AG08396 (cell line): ENCODE measurements at regions not wholly inside any gene's neighbourhood (a gene's known extent, or its start where the extent isn't known, plus 50 kb on each side); places are given as distances from the start of the nearest gene placed in this dataset.
"Not testable (repeated sequence)": the region's sequence is repeated elsewhere in the genome, so short reads cannot be mapped to it uniquely, and the experiment has no call there.

Experiments
- DNase-seq: peaks from one replicate; pipeline ENCODE4 v3.0.0; 2012; ENCODE audit warnings: low spot score, mixed read lengths

DNA sequence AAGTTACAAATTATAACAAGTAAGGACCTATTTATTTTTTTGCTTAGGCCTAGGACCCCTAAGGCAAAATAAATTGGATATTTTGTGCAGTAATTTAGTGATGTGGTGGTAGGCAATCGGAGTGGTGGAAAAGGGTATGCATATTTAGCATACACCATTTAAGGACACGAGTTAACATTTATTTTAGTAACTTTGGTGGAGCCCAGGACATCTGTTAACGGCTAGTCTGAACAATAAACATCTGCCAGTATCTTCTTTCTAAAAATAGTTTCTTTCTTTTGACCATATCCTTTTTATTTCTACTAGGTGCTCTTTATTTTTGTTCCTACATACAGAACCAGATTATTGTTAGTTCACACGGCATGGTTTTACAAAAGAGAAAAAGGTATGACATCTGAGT is 326.3 kb downstream of the CHL1 start:
- no peak for DNase-seq

DNA sequence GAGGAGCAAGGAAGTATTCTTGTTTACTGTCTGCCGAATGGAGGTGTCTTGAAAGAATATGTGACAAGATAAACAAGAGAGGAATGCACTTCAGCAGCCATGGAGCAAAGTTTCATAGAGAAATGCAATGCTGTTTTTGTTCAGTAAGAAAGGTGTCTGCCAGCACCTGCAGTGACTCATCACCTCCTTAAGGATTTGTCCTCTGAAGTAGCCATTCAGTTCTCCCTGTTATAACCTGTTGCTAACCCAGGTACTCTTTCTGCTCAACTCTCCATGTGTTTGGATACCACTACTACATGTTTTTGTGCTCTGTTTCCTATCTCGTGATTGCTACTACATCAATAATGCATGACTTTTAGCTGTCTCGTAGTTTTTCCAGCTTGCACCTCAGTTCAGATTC is 328.9 kb downstream of the CHL1 start:
- no peak for DNase-seq

DNA sequence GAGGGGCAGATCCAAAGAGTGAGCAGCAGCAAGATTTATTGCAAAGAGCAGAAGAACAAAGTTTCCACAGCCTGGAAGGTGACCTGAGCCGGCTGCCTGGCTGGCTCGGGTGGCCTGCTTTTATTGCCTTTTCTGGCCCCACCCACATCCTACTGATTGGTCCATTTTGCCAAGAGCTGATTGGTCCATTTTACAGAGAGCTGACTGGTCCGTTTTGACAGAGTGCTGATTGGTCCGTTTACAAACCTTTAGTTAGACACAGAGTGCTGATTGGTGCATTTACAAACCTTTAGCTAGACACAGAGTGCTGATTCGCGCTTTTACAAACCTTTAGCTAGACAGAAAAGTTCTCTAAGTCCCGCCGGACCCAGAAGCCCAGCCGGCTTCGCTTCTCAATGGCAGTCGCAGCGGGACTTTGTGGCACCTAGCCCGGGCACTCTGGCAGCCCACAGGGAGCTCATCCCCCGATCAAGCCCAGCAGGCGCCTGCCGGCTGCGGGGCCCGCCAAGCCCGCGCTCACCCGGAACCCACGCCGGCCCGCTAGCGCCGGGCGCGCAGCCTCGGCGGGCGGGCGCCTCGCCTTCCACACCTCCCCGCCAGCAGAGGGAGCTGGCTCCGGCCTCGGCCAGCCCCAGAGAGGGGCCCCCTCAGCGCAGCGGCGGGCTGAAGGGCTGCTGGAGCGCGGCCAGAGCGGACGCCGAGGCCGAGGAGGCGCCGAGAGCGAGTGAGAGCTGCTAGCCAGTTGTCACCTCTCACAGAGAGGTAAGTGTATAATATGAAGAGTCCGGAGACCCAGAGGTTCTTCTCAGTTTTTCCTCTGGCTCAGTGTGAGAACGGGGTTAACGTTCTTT is 339.2 kb downstream of the CHL1 start:
- peak; percentile 25 for DNase-seq

DNA sequence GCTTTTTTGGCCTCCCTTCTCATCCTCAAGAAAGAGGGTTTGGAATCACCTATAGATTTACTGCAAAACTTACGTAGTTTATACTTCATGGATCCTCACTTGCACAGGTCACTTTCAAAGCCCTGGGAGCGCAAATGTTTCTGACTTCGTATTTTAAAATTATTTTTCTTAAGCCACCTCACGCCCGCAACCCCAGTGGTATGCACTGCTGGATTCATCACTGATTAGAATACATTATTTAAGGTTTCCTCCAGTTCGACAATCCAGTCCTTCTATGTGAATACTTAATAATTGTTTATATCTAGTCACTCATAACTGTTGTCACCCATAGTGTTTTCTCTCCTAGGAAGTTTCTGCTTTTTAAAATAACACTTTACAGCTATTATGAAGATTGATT is 339.9 kb downstream of the CHL1 start:
- no peak for DNase-seq

DNA sequence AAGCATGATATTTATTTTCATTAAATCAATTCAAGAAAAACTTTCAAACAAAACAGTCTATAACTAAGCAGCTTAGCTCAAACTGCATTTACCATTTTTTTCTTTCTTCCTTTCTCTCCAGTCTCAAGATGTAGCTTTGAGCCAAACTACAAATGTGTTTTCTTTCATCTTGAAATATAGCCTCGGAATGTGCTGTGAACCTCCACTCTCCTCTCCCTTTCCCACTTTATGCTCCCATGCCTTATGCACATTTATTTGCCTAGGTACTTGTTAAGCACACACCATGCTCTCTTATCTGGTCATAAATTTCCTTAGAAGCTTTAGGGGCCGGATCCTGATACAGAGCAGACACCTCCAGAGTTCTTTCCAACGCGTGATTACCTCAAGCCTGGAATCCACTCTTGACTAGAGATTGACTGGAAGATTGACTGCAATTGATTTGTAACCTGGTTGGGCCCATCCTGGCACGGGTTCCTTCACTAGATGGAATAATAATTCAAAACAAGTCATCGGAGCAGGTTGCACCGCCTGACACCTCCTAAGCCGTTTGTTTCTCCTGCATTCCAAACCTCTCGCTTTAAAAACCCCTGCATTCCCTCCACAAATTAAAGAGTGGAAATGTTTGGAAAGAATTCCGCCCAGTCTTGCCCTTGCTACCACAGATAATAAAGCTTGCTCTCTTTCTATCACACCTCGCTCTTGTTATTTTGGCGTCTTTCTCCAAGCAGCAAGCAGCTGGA is 344.7 kb downstream of the CHL1 start:
- DNase-seq = no peak

DNA sequence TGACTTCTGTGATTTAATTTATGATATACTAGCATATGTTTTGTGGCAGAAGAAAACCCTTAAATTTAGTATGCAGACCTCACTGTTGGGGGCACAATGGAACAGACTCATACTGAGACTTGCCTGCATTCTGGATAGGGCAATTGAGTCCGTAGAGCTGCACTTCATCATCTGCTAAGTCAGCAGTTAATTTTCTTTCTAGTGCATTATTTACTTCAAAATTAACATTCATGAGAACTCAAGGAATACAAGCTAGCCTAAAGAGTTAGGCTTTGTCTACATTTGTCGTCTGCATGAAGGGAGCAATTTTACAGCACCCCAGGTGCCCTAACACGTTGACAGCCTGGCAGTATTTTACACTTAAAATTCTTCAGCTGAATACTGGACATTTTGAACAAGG is 345.5 kb downstream of the CHL1 start:
- no peak for DNase-seq

DNA sequence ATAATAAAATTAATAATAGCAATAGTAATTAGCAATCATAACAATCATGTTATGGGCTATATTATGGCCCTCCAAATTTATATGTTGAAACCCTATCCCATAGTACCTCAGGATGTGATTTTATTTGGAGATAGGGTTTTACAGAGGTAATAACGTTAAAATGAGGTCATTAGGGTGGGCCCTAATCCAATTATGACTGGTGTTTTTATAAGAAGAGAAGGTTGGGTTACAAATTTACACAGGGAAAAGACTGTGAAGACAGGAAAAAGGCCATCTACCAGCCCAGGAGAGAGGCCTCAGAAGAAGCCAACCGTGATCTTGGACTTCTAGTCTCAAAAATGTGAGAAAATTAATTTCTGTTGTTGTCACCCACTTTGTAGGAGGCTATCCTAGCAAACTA is 353.1 kb downstream of the CHL1 start:
- no peak for DNase-seq

DNA sequence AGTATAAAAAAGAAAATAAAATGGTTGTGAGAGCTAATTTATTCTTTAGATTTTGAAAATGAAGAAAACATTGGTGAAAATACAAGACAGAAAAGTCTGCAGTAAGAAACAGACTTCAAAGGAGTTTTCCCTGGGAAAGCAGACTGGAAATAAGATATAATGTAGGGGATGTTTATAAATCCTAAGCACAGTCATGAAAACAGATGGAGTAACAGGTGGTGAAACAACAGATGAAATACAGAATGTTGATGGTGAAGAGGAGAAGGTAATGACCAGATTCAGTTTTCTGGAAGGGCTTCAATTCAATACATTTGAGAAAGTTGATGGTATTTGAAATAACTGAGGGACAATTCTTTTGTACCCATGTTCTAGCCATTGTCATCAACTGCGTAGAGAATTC is 353.9 kb downstream of the CHL1 start:
- DNase-seq = no peak

DNA sequence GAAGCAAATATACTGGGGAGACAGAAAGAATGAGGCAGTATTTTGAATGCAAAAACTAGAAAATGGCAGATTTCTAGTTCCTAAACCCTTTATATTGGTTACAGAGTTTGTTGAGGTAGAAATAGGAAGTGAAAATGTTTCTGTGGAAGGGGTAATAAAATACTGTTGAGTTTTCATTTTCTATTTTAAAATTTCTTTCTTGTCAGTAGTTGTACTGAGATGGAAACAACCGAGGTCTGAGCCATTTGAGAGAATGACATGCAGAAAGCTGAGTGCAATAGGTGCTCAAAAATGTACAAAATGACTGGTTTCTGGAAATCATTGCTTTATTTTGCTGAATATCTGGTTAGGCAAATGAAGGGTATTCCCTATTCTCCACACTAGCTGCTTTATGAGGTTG is 361.4 kb downstream of the CHL1 start:
- no peak for DNase-seq

DNA sequence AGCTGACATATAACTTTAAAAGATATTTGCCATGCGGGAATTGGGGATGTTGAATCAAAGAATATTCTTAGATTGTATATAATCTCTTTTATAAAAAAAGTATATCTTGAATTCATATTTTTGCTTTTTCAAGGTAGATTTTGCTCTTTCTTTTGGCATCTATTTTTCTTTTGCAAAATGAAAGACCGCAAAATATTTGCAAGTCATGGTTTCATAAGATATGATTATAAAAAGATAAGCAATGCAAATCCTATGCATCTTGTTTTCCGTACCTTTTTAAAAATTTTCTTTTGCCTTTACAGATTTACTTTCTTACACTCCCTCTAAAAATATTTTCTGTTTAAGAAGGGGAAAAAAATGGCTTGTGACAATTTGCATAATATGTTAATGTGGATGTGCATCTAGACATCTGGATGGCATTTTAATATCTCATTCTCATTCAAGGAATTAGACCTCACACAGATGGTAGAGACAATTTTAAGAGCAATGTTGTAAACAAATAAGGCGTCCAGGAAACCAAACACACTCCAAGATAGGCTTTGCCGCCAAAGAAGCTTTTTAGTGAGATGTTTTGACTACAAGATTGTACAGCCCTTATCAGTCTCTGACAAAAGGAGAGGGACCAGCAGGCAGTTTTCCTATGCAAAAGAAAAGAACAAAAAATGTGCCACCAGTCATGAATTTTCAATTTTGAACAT is 371.1 kb downstream of the CHL1 start:
- DNase-seq = no peak

DNA sequence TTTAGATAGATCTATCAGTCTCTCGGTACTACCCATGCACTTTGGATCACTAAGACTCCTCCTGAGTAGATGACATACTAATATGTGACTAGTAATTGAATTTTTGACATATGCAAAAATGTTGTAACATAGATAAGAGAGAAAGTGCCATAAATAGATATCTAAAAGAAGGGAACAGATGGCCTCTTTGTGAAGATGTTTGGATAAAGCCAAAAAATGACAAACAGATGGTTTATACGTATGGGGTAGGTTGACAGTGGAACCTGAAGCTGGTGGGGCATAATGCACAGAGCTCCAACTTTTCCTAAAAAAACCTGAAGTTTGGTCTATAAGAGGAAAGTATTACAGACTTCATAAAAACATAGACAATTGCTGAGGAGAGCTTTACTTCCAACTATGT is 383.0 kb downstream of the CHL1 start:
- not testable (repeated sequence) for DNase-seq

DNA sequence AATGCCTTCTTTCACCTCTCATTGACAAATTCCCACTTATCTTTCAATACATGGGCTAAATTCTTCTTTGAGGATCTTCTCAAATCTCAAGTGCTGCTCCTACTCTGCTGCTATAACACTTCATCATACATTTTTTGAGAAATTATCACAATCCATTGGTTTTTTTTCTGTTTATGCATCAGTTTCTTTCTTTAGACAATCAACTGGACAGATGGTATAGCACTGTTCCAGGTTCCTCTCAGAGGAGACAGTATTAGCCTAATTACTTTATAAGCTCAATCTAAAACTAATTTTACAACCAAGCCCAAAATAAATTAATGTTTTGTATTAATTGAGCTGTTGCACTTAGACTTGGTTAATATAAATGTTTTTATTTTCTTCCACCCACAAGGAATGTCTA is 392.5 kb downstream of the CHL1 start:
- DNase-seq = not testable (repeated sequence)

DNA sequence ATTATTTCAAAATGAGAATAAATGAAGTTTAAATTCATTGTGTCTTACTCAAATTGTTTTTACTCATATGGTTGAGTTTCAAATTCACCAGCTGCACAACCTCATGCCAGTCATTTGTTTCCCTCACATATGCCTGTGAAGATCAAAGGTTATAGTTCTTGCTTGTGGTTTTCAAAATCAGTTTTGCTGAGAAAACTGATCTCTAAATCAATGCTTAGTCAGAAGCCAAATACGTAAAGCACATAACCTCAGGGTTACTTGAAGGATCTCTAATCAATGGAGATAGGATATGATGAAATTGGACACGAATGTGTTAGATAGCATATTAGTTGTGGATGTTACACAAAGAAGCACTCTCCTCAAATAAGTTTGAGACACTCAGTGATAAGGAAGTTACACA is 400.7 kb downstream of the CHL1 start:
- DNase-seq = not testable (repeated sequence)

DNA sequence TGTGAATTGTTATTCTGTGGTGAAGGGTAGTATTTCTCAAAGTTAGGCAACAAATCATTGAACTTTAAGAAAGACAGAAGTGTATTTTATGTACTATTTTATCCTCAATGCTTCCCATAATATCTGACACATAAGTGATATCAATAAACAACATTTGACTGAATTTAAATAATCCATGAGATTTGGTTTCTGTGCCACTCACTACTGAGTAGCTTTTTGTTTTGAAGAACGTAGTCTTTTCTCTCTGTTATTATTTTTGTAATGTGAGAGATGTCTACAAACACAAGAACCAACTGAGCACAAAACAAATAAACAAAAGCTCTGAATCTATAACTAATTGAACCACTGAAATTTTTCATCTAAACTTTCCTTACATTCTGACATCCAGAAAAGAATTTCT is 401.2 kb downstream of the CHL1 start:
- DNase-seq = not testable (repeated sequence)

DNA sequence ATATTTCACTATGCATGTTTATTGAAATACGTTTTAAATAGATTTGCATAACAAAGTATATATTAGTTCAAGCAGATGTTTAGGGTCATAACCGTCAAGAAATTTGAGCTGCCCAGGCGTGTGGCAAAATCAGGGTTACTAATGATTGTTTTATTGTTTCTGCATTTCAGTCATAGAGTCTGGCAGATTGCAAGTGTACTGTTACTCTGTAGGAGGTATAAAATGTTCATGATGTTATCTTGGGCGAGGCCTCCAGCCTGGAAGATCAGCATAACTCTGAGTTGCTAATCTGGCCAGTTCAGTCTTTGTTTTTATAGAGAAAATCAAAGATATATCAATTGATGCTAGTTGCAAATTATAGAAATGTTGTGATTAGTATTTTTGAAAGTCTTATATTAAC is 410.9 kb downstream of the CHL1 start:
- DNase-seq = not testable (repeated sequence)

DNA sequence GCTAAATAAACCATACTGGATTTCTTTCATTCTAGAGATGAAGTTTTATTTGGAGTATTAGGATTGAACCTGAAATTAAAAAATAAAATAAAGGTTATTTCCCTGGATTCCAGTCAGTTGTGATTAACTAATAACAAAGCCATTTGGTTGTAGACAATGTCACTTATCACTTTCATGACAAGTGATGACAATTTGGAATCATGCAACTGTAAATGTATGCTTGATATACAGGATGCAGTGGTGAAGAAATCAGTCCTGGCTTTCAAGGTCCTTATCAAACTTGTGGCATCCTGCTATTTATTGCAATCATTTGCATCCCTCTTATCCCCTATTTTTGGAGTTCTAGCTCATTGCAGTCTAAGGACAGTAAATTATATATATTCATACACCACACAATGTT is 425.2 kb downstream of the CHL1 start:
- no peak for DNase-seq

DNA sequence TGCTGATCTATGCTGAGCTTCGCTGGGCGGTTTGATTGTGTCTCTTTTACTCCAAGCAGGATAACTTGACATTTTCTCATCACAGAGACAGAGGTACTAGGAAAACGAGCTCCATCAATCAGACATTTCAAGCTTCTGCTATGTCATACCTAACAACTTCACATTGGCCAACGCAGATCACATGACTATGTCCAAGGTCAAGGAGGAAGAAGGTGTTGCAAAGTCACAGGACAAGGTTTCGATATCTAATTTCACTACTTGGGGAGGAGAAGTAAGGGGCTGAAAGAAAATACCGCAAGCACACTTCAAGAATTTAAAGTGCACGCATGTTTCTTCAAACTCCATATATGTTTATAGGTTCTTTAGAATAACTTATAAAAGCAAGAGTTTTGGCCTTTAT is 425.8 kb downstream of the CHL1 start:
- no peak for DNase-seq

DNA sequence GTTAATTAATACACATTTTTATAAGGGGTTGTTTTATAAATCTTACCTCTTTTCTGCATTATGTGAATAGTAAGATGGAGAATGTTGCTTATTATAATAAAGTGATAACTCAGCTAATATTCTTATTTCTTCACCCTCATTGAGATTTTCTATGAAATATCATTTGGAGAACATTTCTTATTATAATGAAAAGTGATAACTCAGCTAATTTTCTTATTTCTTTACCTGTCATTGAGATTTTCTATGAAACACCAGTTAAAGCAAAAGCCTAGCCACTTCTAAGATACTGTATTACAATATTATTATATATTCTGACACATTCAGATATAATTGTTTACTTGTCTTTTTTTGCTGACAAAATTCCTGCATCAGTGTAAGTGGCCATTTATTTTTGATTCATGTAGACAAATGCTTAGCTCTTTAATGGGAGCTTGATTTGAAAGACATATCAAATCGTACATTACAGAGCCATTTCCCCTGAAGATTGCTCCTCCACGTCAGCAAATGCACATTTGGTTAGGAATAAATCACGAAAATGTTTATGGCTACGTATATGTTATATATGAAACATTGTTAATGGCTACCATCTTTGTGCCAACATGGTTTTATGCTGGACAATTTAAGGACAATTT is 427.5 kb downstream of the CHL1 start:
- no peak for DNase-seq

DNA sequence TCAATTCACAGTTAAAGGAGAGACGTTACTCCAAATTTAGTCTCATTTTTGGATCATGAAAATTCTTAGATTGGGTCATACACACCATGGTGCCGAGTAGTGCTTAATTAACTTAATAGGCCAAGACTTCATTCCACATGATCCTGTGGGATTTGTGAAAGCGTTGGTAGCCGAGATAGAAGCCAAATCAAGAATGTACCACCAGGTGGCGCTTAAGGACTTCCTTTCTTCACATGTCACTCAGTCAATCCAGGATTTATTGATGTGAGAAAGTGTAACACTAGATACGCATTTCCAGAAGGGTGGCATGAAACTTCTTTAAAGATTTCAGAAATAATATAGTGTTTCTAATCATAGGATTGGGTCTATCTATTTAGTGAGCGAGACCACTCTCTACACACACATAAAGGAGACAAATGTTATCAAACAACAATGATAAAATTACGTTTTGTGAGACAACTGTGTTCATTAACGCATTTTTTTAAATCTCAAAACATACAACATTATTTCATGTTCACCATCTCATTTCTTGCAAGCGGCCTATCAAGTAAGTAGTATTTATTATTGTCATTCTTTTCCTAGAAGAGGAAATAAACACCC is 436.1 kb downstream of the CHL1 start:
- peak; percentile 7 for DNase-seq

DNA sequence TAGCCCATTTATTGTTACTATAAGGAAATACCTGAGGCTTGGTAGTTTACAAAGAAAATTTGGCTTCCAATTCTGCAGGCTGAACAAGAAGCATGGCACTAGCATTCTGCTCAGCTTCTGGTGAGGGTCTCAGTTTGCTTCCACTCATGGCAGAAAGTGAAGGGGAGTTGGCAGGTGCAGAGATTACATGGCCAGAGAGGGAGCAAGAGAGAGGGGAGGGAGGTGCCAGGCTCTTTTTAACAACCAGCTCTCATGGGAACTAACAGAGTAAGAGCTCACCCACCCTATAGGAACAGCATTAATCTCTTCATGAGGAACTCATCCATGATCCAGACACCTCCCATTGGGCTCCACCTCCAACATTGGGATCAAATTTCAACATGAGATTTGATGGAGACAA is 437.9 kb downstream of the CHL1 start:
- no peak for DNase-seq

DNA sequence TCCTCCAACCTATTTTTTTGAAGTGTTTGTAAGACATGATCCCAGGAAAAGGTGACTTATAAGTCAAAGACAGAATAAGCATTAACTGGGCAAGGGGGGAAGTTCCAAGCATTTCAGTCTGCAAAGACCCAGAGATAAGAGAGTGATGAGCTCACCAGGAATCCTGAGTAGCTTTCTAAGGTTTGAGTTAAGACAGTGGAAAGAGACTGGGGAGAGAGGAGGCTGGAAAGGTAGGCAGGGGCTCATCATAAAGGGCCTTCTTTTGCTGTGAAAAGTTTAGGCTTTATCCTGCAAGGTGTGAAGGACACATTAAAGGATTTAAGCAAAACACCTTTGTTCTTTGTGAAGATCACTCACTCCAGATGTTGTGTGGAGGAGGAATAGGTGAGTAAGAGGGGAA is 438.8 kb downstream of the CHL1 start:
- no peak for DNase-seq

DNA sequence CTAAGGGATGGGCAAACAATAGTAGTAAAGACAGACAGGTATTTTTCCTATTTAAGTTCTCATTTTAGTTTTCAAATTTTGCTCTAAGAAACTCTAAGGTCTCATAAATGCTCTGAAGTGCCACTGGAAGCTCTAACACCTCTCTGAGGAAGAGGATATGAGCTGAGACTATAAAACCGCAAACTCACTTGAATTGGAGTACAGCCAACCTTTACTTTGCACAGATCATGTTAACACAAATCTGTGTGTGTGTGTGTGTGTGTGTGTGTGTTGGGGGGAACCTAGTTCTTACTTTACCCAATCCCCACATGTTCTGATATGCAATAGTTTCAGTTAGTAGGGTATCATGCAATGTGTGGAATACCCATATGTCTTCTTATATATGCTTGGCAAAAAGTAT is 446.8 kb downstream of the CHL1 start:
- no peak for DNase-seq
